Stimulated activated CD8-positive, alpha-beta memory T cell treated with anti-CD3 and anti-CD28 coated beads, Interleukin-15, amount 100 ng/mL, for 48 hours (primary cell): ENCODE measurements at regions not wholly inside any gene's neighbourhood (a gene's known extent, or its start where the extent isn't known, plus 50 kb on each side); places are given as distances from the start of the nearest gene placed in this dataset.

ENCODE experiments used
- DNase-seq, 2 donors: peaks; one replicate each; pipeline ENCODE4 v3.0.0-alpha.2; 2020; ENCODE audit warnings: low read depth in 2 of 2

- no peak for DNase-seq
These were observed 881.3 kb downstream of the CDH11 start for GRCh38 chr16:64240586-64240985.

GRCh38 chr16:64238571-64238970, 883.3 kb downstream of the CDH11 start:
- no peak for DNase-seq

GRCh38 chr16:64236316-64236715, 885.5 kb downstream of the CDH11 start:
- DNase-seq: no peak

GRCh38 chr16:64234200-64234599, 887.7 kb downstream of the CDH11 start:
- no peak for DNase-seq

GRCh38 chr16:64225696-64226095, 896.2 kb downstream of the CDH11 start:
- no peak for DNase-seq

- no peak for DNase-seq
These were observed 896.8 kb downstream of the CDH11 start for GRCh38 chr16:64225036-64225435.

GRCh38 chr16:64217789-64218535, 903.9 kb downstream of the CDH11 start:
- DNase-seq: no peak

GRCh38 chr16:64215730-64216129, 906.1 kb downstream of the CDH11 start:
- DNase-seq: no peak

GRCh38 chr16:64211331-64211730, 910.5 kb downstream of the CDH11 start:
- DNase-seq: no peak

- DNase-seq: no peak
These were observed 915.0 kb downstream of the CDH11 start for GRCh38 chr16:64206862-64207261.

- DNase-seq: no peak
These were observed 918.7 kb downstream of the CDH11 start for GRCh38 chr16:64203126-64203525.

- no peak for DNase-seq
These were observed 919.3 kb downstream of the CDH11 start for GRCh38 chr16:64202571-64202970.

- DNase-seq: no peak
These were observed 925.4 kb downstream of the CDH11 start for GRCh38 chr16:64196444-64196843.

GRCh38 chr16:64185954-64186353, 935.9 kb downstream of the CDH11 start:
- DNase-seq: no peak

- DNase-seq: no peak
These were observed 937.7 kb downstream of the CDH11 start for GRCh38 chr16:64184156-64184555.

GRCh38 chr16:64182985-64183384, 938.9 kb downstream of the CDH11 start:
- no peak for DNase-seq

GRCh38 chr16:64181271-64181925, 940.5 kb downstream of the CDH11 start:
- no peak for DNase-seq

- no peak for DNase-seq
These were observed 941.5 kb downstream of the CDH11 start for GRCh38 chr16:64180136-64180900.

GRCh38 chr16:64174327-64174726, 947.5 kb downstream of the CDH11 start:
- DNase-seq: no peak

GRCh38 chr16:64172652-64173051, 949.2 kb downstream of the CDH11 start:
- DNase-seq: no peak

- no peak for DNase-seq
These were observed 949.6 kb downstream of the CDH11 start for GRCh38 chr16:64172226-64172625.

GRCh38 chr16:64171632-64172031, 950.2 kb downstream of the CDH11 start:
- no peak for DNase-seq

GRCh38 chr16:64168371-64168770, 953.5 kb downstream of the CDH11 start:
- no peak for DNase-seq
